ENCODE measurements at regions not wholly inside any gene's neighbourhood (a gene's known extent, or its start where the extent isn't known, plus 50 kb on each side); places are given as distances from the start of the nearest gene placed in this dataset.
"Not testable (repeated sequence)": the region's sequence is repeated elsewhere in the genome, so short reads cannot be mapped to it uniquely, and the experiment has no call there.

GRCh38 chr13:44853641-44854040, 135.6 kb downstream of the NUFIP1 start:
- peak; percentile 92 for FAIRE-seq
- peak; percentile 53 for DNase-seq (ENCODE audit: low spot score)

GRCh38 chr13:44848920-44849676, 140.2 kb downstream of the NUFIP1 start:
- FAIRE-seq: no peak
- no peak for DNase-seq (ENCODE audit: low spot score)

GRCh38 chr13:44845281-44846058, 143.8 kb downstream of the NUFIP1 start:
- not testable (repeated sequence) for FAIRE-seq; DNase-seq (ENCODE audit: low spot score)

- DNase-seq (ENCODE audit: low spot score) (no peak), FAIRE-seq (no peak)
Observed at GRCh38 chr13:44844786-44845185, 144.5 kb downstream of the NUFIP1 start.

- FAIRE-seq (no peak), DNase-seq (ENCODE audit: low spot score) (no peak)
Observed at GRCh38 chr13:44843403-44843802, 145.9 kb downstream of the NUFIP1 start.

GRCh38 chr13:44842158-44842557, 147.1 kb downstream of the NUFIP1 start:
- FAIRE-seq (no peak), DNase-seq (ENCODE audit: low spot score) (peak; percentile 6)

GRCh38 chr13:44840131-44840530, 149.1 kb downstream of the NUFIP1 start:
- DNase-seq (ENCODE audit: low spot score) (no peak), FAIRE-seq (no peak)

GRCh38 chr13:44837250-44837649, 152.0 kb downstream of the NUFIP1 start:
- no peak for FAIRE-seq

GRCh38 chr13:44834404-44834803, 154.9 kb downstream of the NUFIP1 start:
- no peak for FAIRE-seq

More at GRCh38 chr13:44837250-44837649, 152.0 kb downstream of the NUFIP1 start:
- DNase-seq (ENCODE audit: low spot score): no peak

GRCh38 chr13:44833626-44834025, 155.6 kb downstream of the NUFIP1 start:
- no peak for FAIRE-seq
- DNase-seq (ENCODE audit: low spot score): no peak

More at GRCh38 chr13:44834404-44834803, 154.9 kb downstream of the NUFIP1 start:
- DNase-seq (ENCODE audit: low spot score): no peak

- DNase-seq (ENCODE audit: low spot score) (no peak), FAIRE-seq (no peak)
Observed at GRCh38 chr13:44833139-44833538, 156.1 kb downstream of the NUFIP1 start.

- DNase-seq (ENCODE audit: low spot score): no peak
- no peak for FAIRE-seq
Observed at GRCh38 chr13:44826591-44827350, 162.5 kb downstream of the NUFIP1 start.

GRCh38 chr13:44825953-44826352, 163.3 kb downstream of the NUFIP1 start:
- no peak for FAIRE-seq
- no peak for DNase-seq (ENCODE audit: low spot score)

GRCh38 chr13:44823555-44823954, 165.7 kb downstream of the NUFIP1 start:
- DNase-seq (ENCODE audit: low spot score); FAIRE-seq: not testable (repeated sequence)

- no peak for FAIRE-seq
- no peak for DNase-seq (ENCODE audit: low spot score)
Observed at GRCh38 chr13:44822291-44822690, 167.0 kb downstream of the NUFIP1 start.

GRCh38 chr13:44819772-44820171, 169.5 kb downstream of the NUFIP1 start:
- DNase-seq (ENCODE audit: low spot score) (no peak), FAIRE-seq (no peak)

- no peak for FAIRE-seq
- DNase-seq (ENCODE audit: low spot score): peak; percentile 72
Observed at GRCh38 chr13:44819245-44819644, 170.0 kb downstream of the NUFIP1 start.

GRCh38 chr13:44818428-44818827, 170.8 kb downstream of the NUFIP1 start:
- FAIRE-seq: no peak
- DNase-seq (ENCODE audit: low spot score): no peak

- no peak for FAIRE-seq
- DNase-seq (ENCODE audit: low spot score): no peak
Observed at GRCh38 chr13:44818016-44818415, 171.3 kb downstream of the NUFIP1 start.

- DNase-seq (ENCODE audit: low spot score): peak; percentile 80
- FAIRE-seq: no peak
Observed at GRCh38 chr13:44817131-44817671, 172.1 kb downstream of the NUFIP1 start.

GRCh38 chr13:44816701-44817100, 172.6 kb downstream of the NUFIP1 start:
- FAIRE-seq: no peak
- DNase-seq (ENCODE audit: low spot score): no peak
